PFSK-1 (cell line): ENCODE measurements at regions not wholly inside any gene's neighbourhood (a gene's known extent, or its start where the extent isn't known, plus 50 kb on each side); places are given as distances from the start of the nearest gene placed in this dataset.

Experiments used
- FOXP2 ChIP-seq: optimal IDR thresholded peaks from 2 replicates; pipeline ENCODE3; 2011; ENCODE audit warnings: borderline replicate concordance, control low read depth, inconsistent platforms; ENCODE audit not compliant: insufficient read depth; ENCODE audit errors: extremely low read length, extremely low read depth
- POLR2AphosphoS5 ChIP-seq: IDR thresholded peaks from 2 replicates; pipeline ENCODE4 v1.6.1; 2012; ENCODE audit warnings: low read depth, mild to moderate bottlenecking, control low read depth, low read length, moderate library complexity
- SIN3A ChIP-seq: IDR thresholded peaks from 2 replicates; pipeline ENCODE4 v1.6.1; 2012; ENCODE audit warnings: mild to moderate bottlenecking, low read length, moderate library complexity, borderline replicate concordance; ENCODE audit not compliant: insufficient read depth
- TAF1 ChIP-seq: IDR thresholded peaks from 2 replicates; pipeline ENCODE4 v1.6.1; 2012; ENCODE audit warnings: low read length, control low read depth, borderline replicate concordance; ENCODE audit not compliant: insufficient read depth
- TF ChIP-seq, protein P1 (sequence below), 2 experiments: IDR thresholded peaks; 2 replicates each; pipeline versions ENCODE4 v1.6.1 to v1.8.0; 2011 to 2012; ENCODE audit warnings: low read depth in 2 of 2, low read length in 2 of 2, control low read depth in 1 of 2, inconsistent platforms in 1 of 2, mild to moderate bottlenecking in 1 of 2, moderate library complexity in 1 of 2; ENCODE audit not compliant: insufficient read depth in 1 of 2

DNA sequence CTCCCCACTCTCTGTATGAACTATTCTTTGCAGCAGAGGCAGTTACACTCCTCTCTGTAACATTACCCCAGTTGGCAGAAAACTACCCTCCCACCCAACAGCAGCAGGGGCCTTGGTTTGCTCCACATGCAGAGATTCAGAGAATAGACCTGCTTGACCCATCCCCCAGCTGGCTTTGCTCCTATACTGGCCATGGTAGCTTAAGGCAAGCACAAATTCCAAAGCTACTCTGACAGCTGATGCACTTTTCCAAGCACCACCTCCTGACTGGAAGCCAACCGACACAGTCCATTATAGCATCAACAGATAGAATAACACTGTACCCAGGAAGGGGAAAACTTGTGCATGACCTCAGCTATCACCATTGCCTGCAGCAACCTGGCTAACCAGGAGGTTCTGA lies 846.5 kb upstream of the NCAM2 start:
- TF ChIP-seq FOXP2 (no peak), TAF1 (no peak), POLR2AphosphoS5 (no peak), SIN3A (no peak)
- TF ChIP-seq, protein P1, sequence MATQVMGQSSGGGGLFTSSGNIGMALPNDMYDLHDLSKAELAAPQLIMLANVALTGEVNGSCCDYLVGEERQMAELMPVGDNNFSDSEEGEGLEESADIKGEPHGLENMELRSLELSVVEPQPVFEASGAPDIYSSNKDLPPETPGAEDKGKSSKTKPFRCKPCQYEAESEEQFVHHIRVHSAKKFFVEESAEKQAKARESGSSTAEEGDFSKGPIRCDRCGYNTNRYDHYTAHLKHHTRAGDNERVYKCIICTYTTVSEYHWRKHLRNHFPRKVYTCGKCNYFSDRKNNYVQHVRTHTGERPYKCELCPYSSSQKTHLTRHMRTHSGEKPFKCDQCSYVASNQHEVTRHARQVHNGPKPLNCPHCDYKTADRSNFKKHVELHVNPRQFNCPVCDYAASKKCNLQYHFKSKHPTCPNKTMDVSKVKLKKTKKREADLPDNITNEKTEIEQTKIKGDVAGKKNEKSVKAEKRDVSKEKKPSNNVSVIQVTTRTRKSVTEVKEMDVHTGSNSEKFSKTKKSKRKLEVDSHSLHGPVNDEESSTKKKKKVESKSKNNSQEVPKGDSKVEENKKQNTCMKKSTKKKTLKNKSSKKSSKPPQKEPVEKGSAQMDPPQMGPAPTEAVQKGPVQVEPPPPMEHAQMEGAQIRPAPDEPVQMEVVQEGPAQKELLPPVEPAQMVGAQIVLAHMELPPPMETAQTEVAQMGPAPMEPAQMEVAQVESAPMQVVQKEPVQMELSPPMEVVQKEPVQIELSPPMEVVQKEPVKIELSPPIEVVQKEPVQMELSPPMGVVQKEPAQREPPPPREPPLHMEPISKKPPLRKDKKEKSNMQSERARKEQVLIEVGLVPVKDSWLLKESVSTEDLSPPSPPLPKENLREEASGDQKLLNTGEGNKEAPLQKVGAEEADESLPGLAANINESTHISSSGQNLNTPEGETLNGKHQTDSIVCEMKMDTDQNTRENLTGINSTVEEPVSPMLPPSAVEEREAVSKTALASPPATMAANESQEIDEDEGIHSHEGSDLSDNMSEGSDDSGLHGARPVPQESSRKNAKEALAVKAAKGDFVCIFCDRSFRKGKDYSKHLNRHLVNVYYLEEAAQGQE (IDR thresholded peaks at IDR 0.05; ENCODE audit: insufficient read depth in 1 of 2, low read depth in 2 of 2, low read length in 2 of 2), result no peak

DNA sequence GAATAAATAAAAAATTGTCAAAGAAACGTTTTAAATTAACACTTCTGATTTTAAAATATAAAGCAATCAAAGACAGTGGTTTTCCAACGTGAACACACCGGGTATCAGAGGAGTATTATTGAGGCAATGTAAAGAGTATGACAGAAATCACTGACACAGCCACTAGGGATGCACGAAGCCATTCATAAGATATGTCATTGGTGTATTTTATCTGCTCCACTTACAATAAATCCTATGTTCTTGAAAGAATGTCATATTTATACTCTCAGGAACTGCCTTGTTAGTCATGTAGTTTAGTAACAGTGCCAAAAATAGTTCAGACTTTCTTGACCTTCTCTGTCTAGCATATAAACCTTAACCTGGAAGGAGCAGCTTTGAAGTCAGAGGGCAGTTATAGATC lies 835.0 kb upstream of the NCAM2 start:
- TF ChIP-seq TAF1, result no peak
- TF ChIP-seq FOXP2, result no peak
- no peak for TF ChIP-seq SIN3A
- TF ChIP-seq POLR2AphosphoS5, result no peak
- TF ChIP-seq, protein P1 (IDR thresholded peaks at IDR 0.05; ENCODE audit: insufficient read depth in 1 of 2, low read depth in 2 of 2, low read length in 2 of 2), result no peak

DNA sequence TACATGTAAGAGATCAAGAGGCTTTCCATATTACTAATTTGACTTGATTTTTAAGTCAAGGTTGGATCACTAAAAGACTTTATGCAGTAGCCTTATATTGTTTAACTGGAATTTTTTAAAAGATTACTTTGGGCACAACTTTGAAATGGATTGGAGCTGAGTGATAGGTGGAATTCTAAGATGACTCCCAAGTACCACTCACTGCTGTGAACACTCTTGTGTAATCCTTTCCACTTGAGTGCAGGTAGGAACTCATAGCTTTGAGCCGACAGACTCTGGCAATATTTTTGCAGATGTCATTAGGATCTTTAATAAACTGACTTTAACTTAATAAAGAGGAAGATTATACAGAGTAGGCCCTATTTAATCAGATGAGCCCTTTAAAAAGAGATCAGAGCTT lies 831.1 kb upstream of the NCAM2 start:
- TF ChIP-seq TAF1 (no peak), FOXP2 (no peak), POLR2AphosphoS5 (no peak), SIN3A (no peak)
- TF ChIP-seq, protein P1 (IDR thresholded peaks at IDR 0.05; ENCODE audit: insufficient read depth in 1 of 2, low read depth in 2 of 2, low read length in 2 of 2), result no peak

DNA sequence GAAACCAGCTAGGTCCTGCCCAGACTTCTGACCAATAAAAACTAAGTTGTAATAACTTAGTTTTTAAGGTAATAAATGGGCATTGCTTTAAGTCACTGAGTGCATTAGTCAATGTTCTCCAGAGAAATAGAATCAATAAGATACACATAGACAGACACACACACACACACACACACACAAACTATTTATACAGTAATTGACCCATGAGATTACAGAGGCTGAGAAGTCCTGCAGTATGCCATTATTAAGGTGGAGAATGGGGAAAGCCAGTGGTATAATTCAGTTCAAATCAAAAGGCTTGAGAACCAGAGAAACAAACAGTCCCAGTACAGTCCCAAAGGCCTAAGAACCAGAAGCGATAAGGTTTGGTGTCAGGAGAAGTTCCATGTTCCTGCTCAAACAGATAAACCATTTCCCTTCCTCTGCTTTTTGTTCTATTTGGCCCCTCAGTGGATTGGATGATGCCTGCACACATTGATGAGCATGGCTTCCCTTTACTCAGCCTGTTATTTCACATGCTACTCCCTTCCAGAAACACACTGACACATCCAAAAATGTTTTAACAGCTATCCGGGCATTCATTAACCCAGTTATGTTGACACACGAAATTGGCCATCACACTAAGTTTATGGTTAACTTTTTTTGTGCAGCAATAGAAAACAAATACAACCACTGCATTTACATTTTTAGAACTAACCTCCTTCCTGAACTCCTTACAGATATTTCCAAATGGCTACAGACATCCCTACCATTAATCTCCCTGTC lies 828.2 kb upstream of the NCAM2 start:
- no peak for TF ChIP-seq POLR2AphosphoS5
- TF ChIP-seq, protein P1 (IDR thresholded peaks at IDR 0.05; ENCODE audit: insufficient read depth in 1 of 2, low read depth in 2 of 2, low read length in 2 of 2), result no peak

DNA sequence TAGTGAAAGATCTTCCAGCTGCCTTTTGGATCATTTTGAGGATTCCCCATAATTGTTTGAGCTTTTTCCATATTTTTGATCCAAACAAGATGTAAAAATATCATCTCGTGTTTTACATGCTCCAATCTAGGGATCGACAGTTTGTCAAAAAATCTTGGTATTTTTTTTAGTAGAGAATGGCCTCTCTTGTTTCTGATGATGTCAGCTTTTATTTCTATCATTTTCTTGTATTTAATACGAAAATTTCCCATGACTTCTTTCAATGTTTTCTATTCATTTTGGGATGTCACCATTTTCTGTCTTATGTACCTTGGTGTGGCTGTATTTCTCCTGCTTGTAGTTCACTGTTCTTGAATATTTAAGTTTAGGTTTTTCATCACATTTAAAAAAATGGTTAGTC lies 812.0 kb upstream of the NCAM2 start:
- TF ChIP-seq FOXP2 (no peak), SIN3A (no peak), POLR2AphosphoS5 (no peak), TAF1 (no peak)
- TF ChIP-seq, protein P1 (IDR thresholded peaks at IDR 0.05; ENCODE audit: insufficient read depth in 1 of 2, low read depth in 2 of 2, low read length in 2 of 2), result no peak
